Activated CD4-positive, alpha-beta T cell treated with anti-CD3 and anti-CD28 coated beads, Interleukin-10, Interleukin-2, amounts not matched to agents 100 ng/mL and 50 ng/mL, durations not matched to agents 16 hours and 8 hours (primary cell): ENCODE measurements at regions not wholly inside any gene's neighbourhood (a gene's known extent, or its start where the extent isn't known, plus 50 kb on each side); places are given as distances from the start of the nearest gene placed in this dataset.
"Not testable (repeated sequence)": the region's sequence is repeated elsewhere in the genome, so short reads cannot be mapped to it uniquely, and the experiment has no call there.

Experiments used
- DNase-seq: peaks from one replicate; pipeline ENCODE4 v3.0.0-alpha.2; 2020

GRCh38 chr10:2048337-2048973 lies 311.1 kb upstream of the ADARB2 start:
- no peak for DNase-seq

GRCh38 chr10:2047679-2048078 lies 310.4 kb upstream of the ADARB2 start:
- DNase-seq = no peak

DNA sequence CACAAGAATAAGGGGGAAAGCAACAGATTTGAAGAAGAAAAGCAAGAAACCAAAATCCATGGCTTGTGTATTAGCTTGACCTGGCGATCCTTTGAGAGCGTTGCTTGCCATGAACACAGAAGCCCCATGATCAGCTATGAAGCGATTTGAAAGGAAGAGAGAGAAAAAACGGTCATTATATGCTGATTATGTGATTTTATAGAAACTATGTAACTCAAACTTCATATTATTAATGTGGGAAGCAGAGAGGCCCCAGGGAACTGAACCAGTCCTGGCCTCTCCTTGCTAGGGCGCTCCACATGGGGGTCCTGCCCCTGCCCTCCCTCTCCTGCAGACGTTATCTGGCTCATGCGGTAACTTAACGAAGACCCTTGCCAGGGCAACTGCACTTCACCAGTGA lies 306.1 kb upstream of the ADARB2 start:
- DNase-seq = no peak

DNA sequence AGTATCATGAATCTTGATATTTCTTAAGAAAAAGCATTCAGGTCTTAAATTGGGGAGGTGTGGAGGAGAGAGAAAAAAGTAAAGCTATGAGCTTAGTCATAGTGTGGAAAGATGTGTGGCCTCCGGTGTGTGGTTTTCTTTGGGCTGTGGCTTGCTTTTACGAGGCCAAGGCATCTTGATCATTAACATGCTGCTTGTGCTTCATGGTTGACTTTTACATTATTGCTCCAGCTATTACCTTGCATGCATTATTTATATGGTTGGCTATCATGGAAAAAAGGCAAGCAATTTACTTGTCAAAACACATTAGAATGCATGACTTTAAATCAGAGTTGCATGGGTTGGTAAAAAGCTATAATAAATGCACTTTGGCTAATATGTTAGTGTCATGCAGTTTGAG lies 300.7 kb upstream of the ADARB2 start:
- no peak for DNase-seq

DNA sequence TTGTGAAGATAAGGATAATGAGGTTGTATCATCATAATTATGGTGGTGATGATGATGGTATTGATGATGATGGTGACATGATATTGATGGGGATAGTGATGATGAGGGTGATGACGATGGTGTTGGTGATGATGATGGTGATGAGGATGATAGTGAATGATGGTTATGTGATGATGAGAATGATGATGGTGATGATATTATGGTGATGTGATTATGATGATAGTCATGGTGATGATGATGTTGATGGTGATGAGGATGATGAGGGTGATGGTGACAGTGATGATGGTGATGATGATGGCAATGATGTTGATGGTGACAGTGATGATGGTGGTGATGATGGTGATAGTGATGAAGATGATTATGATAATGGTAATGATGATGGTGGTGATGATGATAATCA lies 299.9 kb upstream of the ADARB2 start:
- no peak for DNase-seq

GRCh38 chr10:2036209-2036608 lies 298.9 kb upstream of the ADARB2 start:
- DNase-seq = no peak

DNA sequence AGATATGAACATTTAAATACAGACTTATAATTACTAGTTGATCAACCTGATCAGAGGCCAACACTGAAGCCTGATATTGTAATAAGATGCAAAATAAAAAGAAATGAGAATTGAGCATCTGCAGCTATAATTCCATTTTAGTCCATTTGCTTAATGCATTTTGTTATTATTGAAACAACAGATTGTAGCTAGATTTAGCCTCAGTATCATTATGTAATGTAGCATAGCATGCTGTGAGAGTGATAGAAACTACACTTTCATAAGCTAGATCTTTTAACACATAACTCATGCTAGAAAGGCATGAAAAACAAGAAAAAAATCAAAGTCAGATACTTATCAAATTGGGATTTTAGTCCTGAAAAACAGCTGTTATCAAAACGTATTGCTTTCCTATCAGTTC lies 292.7 kb upstream of the ADARB2 start:
- DNase-seq = no peak

- DNase-seq = no peak
Measured at GRCh38 chr10:2026936-2027335, 289.6 kb upstream of the ADARB2 start.

DNA sequence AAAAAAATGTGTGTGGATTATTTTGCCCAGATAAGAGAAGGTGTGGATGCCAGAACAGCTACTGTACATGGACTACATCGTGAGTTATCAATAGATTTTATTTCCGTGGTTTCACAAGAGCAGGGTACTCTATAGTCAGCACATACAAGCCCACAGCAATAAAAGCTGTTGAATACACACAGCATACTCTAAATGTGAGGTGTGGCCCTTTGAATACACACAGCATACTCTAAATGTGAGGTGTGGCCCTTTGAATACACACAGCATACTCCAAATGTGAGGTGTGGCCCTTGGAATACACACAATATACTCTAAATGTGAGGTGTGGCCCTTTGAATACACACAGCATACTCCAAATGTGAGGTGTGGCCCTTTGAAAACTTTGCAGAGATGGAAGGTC lies 287.4 kb upstream of the ADARB2 start:
- not testable (repeated sequence) for DNase-seq

DNA sequence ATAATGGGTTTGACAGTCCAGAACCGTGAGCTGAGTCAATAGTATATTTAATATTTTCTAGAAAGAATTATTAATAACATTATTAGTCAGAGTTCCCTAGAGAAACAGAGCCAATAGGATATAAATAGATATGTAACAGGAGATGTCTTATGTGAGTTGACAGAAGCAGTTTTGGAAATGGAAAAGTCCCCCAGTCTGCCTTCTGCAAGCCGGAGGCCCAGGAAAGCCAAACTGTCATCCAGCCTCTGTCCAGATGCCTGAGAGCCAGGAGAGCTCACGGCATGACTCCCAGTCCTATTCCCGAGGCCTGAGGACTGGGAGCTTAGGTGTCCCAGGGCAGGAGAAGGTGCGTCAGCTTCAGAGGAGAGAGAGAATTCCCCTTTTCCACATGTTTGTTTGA lies 286.4 kb upstream of the ADARB2 start:
- no peak for DNase-seq

- no peak for DNase-seq
Measured at GRCh38 chr10:2022401-2022800, 285.1 kb upstream of the ADARB2 start.

- no peak for DNase-seq
Measured at GRCh38 chr10:2020836-2021235, 283.5 kb upstream of the ADARB2 start.

DNA sequence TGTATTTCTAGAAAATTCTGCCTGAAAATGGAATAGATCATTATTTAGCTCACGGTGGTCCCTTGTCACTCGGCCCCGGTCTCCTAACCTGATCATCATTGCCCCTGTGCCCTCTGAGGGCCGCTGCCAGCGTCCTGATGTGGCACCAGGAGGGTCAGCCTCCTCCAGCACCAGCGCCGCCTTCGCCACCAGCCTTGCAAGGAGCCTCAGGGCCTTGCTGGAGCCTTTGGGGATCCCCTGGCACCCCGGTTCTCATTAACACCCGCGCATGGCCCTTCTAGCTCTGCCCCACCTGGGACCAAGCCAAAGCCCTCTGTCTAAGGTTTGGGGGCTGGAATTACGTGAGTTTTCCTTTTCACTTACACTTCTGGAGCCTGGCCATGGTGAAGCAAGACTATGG lies 282.5 kb upstream of the ADARB2 start:
- no peak for DNase-seq

- no peak for DNase-seq
Measured at GRCh38 chr10:2019281-2019680, 282.0 kb upstream of the ADARB2 start.

DNA sequence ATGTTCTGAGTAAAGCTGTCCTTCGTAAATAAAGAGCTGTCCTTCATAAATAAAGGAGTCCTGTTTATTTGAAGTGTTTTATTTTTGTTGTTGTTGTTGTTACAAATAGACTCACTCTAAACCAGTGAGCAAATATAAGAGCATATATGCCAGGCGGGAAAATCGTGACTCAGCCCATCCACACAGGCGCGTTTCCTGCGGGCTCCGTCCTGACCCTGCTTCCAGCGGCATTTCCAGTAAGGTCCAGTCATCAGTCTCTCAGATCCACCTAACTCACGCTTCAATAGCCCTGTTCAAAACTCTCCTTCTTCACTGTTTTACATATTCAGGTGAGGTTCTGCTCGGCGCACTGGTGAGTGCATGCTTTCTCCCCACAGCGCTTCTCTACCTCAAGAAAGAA lies 277.2 kb upstream of the ADARB2 start:
- no peak for DNase-seq

GRCh38 chr10:2012209-2012608 lies 274.9 kb upstream of the ADARB2 start:
- no peak for DNase-seq

DNA sequence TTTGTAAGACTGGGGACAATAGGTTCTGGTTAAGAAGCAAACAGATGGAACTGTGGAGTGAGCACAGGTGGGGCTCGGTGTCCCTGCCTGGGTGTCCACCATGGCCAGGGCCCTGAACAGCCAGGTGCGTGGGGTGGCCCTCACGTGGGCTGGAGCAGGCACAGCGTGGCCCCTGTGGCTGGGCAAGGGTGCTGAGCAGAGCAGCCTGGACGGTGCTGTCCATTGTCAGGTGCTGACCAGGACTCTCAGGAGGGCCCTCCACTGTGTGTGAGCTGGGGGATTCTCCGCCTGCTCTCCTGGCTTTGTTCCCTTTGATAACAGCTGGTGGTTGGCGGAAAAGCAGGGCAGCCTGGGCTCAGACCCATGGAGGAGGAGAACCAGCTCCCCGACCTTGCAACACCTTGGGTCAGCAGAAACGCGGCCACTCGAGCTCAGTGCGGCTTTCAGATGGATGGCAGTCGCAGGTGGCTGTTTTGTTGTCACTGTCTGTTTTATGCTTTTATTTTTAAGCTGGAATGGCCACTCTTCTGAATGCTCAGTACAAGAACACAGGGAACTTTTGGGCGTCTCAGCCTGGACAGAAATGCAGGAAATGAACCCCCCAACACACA lies 273.9 kb upstream of the ADARB2 start:
- no peak for DNase-seq

DNA sequence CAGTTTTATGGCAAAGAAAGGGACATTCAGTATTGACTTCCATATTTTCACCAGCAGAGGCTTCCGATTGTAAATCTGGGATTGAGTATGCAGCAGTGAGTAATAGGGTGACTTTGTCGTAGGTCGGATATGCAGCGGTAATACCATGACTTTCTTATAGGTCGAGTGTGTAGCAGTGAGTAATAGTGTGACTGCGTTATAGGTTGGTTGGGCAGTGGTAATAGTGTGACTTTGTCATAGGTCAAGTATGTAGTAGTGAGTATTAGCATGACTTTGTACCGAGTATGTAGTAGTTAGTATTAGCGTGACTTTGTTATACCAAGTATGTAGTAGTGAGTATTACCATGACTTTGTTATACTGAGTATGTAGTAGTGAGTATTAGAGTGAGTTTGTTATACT lies 268.2 kb upstream of the ADARB2 start:
- no peak for DNase-seq

DNA sequence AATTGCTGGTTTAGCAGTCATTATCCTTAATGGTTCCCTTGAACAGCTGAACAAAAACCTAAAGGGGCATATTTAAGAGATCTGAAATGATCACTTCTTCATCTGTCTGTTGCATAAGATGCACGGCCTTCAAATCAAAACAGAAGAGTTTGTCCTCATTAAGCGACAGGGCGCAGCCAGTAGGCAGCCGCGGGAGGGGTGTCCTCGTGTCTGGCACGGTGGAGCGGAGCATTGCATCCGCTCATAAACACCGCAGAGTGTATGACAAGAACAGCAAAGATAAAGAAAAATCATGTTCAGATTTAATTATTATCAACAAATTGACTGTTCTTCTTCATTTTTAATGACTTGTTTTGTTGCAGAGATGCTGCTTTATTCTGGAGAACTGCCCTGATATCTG lies 255.6 kb upstream of the ADARB2 start:
- DNase-seq = no peak

- DNase-seq = no peak
Measured at GRCh38 chr10:1989090-1989489, 251.8 kb upstream of the ADARB2 start.

GRCh38 chr10:1981976-1982375 lies 244.7 kb upstream of the ADARB2 start:
- no peak for DNase-seq

GRCh38 chr10:1980459-1980858 lies 243.1 kb upstream of the ADARB2 start:
- no peak for DNase-seq

GRCh38 chr10:1978584-1978983 lies 241.3 kb upstream of the ADARB2 start:
- DNase-seq = no peak

GRCh38 chr10:1977461-1977860 lies 240.1 kb upstream of the ADARB2 start:
- DNase-seq = no peak

GRCh38 chr10:1972406-1972805 lies 235.1 kb upstream of the ADARB2 start:
- DNase-seq = no peak
